ENCODE measurements at regions not wholly inside any gene's neighbourhood (a gene's known extent, or its start where the extent isn't known, plus 50 kb on each side); places are given as distances from the start of the nearest gene placed in this dataset.

- intact Hi-C loops (cut with DNase I): no loop called here
- H3K9me3 ChIP-seq: no peaks in the 10 kb centered on the region
- H3K27ac ChIP-seq: no peak overlapping the region
- DNase-seq (no peak), ATAC-seq (no peak)
- WGBS, 4 donors: 37 to 58% (median 50%) methylated on average over 2 of the region's 2 CpGs
- TF ChIP-seq CTCF (IDR thresholded peaks at IDR 0.05): no peak
- TF ChIP-seq POLR2A (IDR thresholded peaks at IDR 0.05): no peak
- no peaks in the 10 kb centered on the region for H3K27me3 ChIP-seq
- no peak overlapping the region for H3K4me3 ChIP-seq
- H3K36me3 ChIP-seq: no peaks in the 10 kb centered on the region
- H3K4me1 ChIP-seq: no peaks in the 10 kb centered on the region
Observed at GRCh38 chr2:155215037-155215707, 516.7 kb downstream of the KCNJ3 start.

GRCh38 chr2:155209696-155210450 lies 511.4 kb downstream of the KCNJ3 start:
- DNase-seq: no peak
- no peak overlapping the region for H3K4me3 ChIP-seq
- TF ChIP-seq POLR2A (IDR thresholded peaks at IDR 0.05): no peak
- TF ChIP-seq CTCF (IDR thresholded peaks at IDR 0.05): no peak
- no peaks in the 10 kb centered on the region for H3K9me3 ChIP-seq
- WGBS, 4 donors: 70 to 86% (median 78%) methylated on average over 2 of the region's 2 CpGs
- no peaks in the 10 kb centered on the region for H3K27me3 ChIP-seq
- ATAC-seq: no peak
- H3K36me3 ChIP-seq: no peaks in the 10 kb centered on the region
- no peaks in the 10 kb centered on the region for H3K4me1 ChIP-seq
- H3K27ac ChIP-seq: no peak overlapping the region
- intact Hi-C loops (cut with DNase I): no loop called here

GRCh38 chr2:155203178-155203577 lies 504.7 kb downstream of the KCNJ3 start:
- intact Hi-C loops (cut with DNase I): no loop called here
- Histone ChIP-seq H3K27ac (no peak overlapping the region), H3K27me3 (no peaks in the 10 kb centered on the region), H3K4me3 (no peak overlapping the region), H3K36me3 (no peaks in the 10 kb centered on the region), H3K4me1 (no peaks in the 10 kb centered on the region), H3K9me3 (no peaks in the 10 kb centered on the region)
- 62 to 74% (median 66%) methylated on average over 1 of the region's 1 CpG for WGBS, 4 donors
- DNase-seq (no peak), ATAC-seq (no peak)
- TF ChIP-seq POLR2A (IDR thresholded peaks at IDR 0.05): no peak
- TF ChIP-seq CTCF (IDR thresholded peaks at IDR 0.05): no peak

GRCh38 chr2:155200753-155201152 lies 502.3 kb downstream of the KCNJ3 start:
- no peaks in the 10 kb centered on the region for H3K27me3 ChIP-seq
- DNase-seq (no peak), ATAC-seq (no peak)
- no peaks in the 10 kb centered on the region for H3K36me3 ChIP-seq
- intact Hi-C loops (cut with DNase I): no loop called here
- TF ChIP-seq POLR2A (IDR thresholded peaks at IDR 0.05) (no peak), CTCF (IDR thresholded peaks at IDR 0.05) (no peak)
- no peak overlapping the region for H3K4me3 ChIP-seq
- H3K9me3 ChIP-seq: no peaks in the 10 kb centered on the region
- no peak overlapping the region for H3K27ac ChIP-seq
- H3K4me1 ChIP-seq: no peaks in the 10 kb centered on the region

All from heart left ventricle (tissue), 16 donors.